Left hindlimb (tissue), 1 donor: ENCODE measurements at regions not wholly inside any gene's neighbourhood (a gene's known extent, or its start where the extent isn't known, plus 50 kb on each side); places are given as distances from the start of the nearest gene placed in this dataset.
"Not testable (repeated sequence)": the region's sequence is repeated elsewhere in the genome, so short reads cannot be mapped to it uniquely, and the experiment has no call there.

Source experiments
- DNase-seq: peaks from one replicate; pipeline ENCODE4 v3.0.0-alpha.2; 2018

DNA sequence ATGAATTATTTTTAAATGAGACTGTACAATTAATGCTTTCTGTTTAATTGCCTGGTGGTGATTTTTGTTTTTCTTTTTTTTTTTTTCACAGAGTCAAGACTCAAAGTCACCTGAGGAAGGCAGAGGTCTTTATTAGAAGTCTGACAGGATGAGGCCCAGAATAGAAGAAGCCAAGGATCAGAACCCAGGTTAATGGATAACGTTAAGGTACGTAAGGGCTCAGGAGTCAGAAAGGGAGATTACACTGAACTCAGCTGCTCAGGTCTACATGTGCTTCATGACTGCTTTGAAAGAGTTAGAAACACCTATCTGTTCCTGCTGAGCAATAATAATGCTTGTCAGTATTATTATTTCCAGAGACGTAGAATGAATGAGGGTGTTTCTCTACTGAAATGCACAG is 196.5 kb downstream of the LRATD1 start:
- no peak for DNase-seq

- no peak for DNase-seq
Observed at GRCh38 chr2:14831458-14831857, 198.9 kb downstream of the LRATD1 start.

DNA sequence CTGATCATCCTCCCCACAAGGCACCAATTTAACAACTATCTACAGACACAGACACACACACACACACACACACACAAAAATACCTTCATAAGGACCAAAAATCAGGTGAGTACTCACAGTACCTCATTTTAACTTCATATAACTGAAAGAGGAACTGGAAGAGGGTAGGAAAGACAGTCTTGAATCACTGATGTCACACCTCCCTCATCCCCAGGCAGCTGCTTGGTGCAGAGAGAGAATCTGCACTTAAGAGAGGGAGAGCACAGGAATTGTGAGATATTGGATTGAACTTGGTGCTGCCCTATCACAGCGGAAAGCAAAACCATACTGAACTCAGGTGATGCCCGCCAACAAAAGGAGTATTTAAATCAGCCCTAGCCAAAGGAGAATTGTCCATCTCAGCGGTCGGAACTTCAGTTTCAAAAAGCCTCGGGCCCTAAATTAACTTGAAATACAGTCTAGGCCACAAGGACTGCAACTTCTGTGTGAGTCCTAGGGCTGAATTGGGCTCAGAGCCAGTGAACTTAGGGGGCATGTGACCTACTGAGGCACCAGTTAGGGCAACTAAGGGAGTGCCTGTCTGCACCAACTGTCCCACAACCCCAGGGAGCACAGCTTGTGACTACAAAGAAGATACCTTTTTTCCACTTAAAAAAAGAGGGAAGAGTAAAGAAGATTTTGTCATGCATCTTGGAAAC is 211.1 kb downstream of the LRATD1 start:
- DNase-seq: no peak

DNA sequence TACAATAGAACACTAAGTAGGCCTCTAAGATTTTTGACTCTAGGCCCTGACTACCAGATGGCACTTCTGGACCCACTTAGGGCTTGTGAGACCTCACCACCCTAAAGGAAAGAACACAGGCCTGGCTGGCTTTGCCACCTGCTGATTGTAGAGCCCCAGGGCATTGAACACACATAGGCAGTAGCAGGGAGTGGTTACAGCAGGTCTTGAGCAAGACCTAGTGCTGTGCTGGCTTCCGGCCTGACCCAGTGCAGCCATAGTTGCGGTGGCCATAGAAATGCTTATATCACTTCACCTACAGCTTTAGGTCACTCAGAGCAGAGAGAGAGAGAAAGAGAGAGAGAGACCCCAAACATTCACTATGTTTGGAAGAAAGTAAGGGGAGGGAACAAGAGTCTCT is 223.2 kb downstream of the LRATD1 start:
- no peak for DNase-seq

DNA sequence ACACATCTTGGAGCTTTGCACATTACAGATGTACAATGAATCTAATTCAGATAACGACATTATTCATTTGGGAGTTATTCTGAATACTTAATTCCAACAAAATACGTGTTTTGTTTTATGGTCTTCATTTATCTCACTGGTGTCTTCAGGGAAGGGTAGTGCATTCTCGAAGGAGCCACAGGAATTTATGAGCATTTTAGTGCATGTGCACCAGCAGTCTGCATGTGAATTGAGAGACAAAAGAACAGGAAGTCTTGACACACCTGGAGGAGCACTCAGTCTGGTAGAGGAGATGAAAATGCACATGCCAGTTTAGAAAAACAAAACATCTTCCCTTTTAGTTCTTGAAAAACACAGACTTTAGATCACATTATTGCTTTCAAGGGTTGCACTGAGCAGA is 228.7 kb downstream of the LRATD1 start:
- no peak for DNase-seq

GRCh38 chr2:14866736-14867352 is 234.3 kb downstream of the LRATD1 start:
- DNase-seq: no peak

- no peak for DNase-seq
Observed at GRCh38 chr2:14867853-14868252, 235.3 kb downstream of the LRATD1 start.

GRCh38 chr2:14872779-14873325 is 240.3 kb downstream of the LRATD1 start:
- DNase-seq: no peak

GRCh38 chr2:14881651-14882327 is 249.3 kb downstream of the LRATD1 start:
- DNase-seq: no peak

DNA sequence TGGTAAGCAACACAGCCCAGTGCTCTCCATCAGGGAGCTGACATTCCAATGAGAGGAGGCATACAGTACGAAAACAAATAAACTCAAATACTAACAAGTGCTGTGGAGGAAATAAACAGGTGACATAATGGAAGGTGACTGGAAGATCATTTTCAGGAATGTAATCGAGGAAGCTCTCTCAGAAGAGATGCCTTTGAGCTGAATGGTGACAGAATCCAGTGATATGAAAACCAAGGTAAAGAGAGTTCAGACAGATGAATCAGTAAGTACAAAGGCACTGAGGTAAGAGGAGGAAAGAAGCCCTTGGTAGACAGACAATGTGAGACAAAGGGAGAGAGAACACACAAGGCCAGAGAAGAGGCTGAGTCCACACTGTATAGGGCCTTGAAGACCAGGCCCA is 252.1 kb downstream of the LRATD1 start:
- no peak for DNase-seq

DNA sequence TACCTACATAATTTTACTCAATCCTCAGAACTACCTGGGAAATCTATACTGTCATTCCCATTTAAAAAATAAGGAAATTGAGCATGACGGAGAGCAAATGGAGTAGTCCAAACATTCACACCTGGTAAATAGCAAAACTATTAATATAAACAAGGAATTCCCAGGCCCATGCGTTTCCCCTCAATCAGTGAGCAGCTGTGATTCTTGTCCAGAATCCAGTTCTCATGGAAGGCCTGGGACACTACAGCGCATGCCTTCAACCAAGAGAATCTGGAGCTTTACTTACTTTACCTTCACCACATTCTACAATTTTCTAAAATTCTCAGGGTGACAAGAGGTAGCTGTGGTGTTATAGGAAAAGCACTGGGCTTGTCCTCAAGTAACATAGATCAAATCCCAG is 259.0 kb downstream of the LRATD1 start:
- DNase-seq: no peak

DNA sequence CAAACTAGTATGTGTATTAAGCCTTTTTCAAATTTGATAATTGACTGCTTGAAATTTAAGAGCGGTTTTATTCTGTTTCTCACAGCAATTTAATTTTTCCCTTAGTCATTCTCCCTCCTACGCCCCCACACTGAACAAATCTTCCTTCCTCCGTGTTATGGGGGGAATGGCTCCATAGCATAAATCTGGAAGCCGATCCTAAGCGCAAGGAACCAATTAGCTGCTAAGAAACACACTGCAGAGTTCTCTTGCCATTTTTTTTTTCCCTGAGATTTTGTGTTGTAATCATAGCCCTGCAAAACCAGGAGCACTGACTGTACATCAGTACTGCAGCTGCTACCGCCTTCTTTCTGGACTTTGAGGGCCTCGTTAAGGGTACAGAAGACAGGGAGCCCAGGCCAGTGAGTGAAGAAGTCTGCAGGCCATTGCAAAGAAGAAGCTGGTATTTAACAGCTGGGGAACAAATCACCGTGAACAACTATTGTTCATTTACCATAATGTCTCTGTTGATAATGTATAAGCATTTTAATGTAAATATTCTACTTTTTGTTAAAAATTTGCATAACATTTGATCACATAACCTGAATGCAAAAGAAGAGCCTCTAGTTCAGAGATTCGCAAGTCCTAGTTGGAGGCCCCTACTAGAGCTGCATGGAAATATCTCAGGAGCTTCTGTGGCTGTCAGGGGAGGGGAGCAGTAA is 264.0 kb downstream of the LRATD1 start:
- DNase-seq: no peak

GRCh38 chr2:14899621-14900414 is 267.3 kb downstream of the LRATD1 start:
- no peak for DNase-seq

DNA sequence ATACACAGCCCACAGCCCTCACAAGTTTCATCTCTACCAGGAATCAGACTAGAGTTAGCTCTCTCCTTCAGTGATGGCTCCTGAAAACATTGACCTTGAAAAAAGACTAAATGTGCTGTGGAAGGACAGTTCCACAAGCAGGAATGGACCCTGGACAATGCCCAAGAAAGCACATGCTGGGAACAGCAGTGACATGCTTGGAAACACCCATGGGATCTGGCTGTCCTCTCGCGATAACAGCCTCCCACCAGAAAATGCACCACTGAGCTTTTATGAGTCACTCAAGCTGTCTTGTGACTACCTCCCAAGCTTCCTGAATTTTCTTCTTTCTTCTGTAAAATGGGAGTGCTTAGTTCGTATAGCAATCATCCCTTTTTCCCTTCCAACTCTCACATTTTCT is 269.2 kb downstream of the LRATD1 start:
- no peak for DNase-seq

- no peak for DNase-seq
Observed at GRCh38 chr2:14902953-14903352, 270.4 kb downstream of the LRATD1 start.

GRCh38 chr2:14903709-14904374 is 271.3 kb downstream of the LRATD1 start:
- DNase-seq: no peak

GRCh38 chr2:14904378-14904777 is 271.9 kb downstream of the LRATD1 start:
- DNase-seq: not testable (repeated sequence)

DNA sequence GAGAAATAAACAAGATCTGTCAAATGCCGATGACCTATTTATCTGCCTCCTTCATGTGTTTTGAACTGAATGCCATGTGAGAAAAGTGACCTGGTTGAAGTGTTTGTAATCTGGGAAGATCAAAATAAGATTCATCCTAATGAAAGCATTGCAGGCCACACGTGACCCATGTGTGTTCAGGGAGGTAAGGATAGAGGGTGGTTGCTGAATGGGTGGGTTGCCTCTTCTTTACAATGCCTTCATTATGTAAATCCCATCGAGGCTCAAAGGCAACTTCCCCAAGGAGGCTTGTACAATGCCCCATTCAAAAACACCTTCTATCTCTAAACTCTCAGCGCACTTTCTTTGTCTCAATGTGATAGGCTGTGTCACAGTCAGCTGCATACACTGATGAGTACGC is 273.1 kb downstream of the LRATD1 start:
- no peak for DNase-seq

DNA sequence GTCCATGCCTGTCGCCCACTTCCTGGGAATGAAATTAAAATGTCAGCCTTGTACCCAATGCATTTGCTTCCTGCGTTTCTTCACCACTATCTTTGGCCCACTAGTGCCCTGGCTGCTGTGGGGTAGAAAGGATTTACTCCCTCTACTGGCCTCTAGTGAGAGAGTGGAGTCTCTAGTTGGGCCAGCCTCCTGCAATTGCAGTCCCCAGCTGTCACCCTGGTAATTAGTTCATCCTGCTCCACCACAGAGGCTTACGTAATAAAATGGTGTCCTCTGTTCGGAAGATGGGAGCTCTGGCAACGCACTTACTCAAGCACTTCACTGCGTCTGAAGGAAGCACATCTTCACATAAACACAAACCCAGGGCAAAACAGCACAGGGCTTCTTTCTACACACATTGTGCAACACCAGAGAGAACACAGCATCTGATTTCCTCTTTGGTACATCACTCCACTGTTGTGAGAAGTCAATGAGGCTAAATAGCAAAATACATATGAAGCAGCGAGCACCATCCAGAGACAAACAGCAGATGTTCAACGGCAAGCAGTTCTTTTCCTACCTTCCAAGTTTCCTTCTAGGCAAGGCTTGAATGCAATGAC is 274.6 kb downstream of the LRATD1 start:
- DNase-seq: no peak

DNA sequence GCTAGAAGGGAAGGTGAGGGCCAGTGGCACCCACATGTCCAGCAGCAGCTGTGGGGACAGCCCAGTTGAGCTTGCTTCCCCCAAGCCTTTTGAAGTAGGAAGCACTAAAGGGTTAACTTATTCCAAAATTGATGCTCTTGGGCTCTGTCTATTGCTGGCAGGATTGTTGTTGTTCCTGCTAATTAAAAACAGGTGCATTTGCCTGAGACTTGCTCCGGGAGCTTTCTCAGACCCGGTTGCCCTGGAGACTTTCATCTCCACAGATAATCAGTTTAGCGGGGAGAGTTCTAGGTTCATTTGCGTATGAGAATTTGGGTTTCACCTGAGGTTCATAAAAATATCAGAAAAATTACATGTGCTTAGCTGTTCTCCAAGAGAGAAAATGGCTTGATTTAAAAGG is 277.3 kb downstream of the LRATD1 start:
- DNase-seq: no peak

DNA sequence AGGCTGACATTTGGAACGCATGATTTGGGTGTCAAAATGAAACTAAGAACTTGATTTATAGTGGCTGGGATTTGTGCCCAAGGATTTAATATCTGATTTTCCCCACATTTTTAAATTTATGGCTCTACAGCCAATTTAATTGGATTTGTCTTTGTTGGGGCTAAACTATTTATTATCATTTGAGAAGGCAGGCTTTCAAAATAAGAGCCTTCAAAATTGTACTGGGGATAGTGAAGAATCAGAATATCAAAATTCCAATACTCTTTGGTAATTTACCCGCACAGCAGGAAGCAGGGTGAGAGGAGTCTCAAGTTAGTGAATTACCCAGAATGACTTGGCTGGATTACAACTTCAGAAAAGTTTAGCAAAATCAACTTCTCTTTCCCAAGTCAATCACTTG is 278.1 kb downstream of the LRATD1 start:
- no peak for DNase-seq

- no peak for DNase-seq
Observed at GRCh38 chr2:14915983-14916382, 283.5 kb downstream of the LRATD1 start.
